NCI-H1694 (cell line): ENCODE measurements at regions not wholly inside any gene's neighbourhood (a gene's known extent, or its start where the extent isn't known, plus 50 kb on each side); places are given as distances from the start of the nearest gene placed in this dataset.

ENCODE experiments used
- DNase-seq: peaks from one replicate; lab custom pipeline; 2025; lab: John Stamatoyannopoulos, UW

DNA sequence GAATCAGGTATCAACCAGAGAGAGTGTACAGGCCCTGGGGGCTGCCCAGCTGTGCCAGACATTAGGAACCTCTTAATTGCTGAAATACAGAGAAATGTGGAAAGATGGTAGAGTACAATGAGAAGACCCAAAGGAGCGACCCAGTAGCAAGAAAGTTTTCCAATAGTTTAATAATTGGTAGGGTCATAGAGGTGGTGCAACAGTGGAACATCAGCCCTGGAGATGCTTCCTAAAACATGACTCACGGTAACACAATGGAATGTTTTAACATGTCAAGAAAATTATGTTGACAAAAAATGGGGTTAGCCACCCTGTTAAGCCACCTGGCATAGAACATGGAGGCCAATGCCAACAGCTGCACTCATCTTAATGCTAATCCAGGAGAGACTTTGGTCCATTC is 284.1 kb downstream of the ELAVL2 start:
- DNase-seq = no peak

DNA sequence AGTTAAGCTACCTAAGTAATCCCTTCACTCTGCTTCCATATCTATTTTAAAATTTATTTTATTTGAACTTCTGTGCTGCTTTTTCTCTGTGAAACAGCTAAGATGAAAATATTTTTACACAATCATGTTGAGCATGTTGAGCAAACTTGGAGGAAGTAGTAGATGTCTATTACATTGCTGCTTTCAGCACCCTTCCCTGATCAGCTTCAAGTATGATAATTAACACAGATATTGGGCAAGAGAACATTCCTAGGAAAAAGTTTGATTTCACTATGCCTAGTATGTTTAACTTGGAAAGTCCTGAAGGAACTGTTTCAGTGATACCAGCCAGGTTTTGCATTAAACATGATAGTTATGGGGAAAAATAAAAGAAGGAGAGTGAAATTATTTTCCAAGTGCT is 283.6 kb downstream of the ELAVL2 start:
- DNase-seq = no peak

DNA sequence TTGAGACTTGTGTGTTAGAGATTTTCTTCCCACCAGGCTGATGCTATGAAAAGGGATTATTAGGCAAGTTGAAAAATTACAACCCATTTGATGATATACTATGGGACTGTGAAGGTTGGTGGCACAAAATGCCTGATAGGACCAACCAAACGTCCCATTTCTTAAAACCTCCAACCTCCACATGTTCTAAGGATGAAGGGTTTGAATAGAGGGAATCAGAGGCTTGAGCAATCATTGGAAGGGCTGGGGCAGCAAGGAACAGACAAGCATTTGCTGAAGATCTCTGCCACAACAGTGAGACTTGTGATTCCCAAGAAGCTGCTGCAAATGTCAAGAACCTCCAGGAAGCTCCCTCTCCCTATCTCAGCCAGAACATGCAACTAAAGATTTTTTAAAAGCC is 283.1 kb downstream of the ELAVL2 start:
- no peak for DNase-seq

DNA sequence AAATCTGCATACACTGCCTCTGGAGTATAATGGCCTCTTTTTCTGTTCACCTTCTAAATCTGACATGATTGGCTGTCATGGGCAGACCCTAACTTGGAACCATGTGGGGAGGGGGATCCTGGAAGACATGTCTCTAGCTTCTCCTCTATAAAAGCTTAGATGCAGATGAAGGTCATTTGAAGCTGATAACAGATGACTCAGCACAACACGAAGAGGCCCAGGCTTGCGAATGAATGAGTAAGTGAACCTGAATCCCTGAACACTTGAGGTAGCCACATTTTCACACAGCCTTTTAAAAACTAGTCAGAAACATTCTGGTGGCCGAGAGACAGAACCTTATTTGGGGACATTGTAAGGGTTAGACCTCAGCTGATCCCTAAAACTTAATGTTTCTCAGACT is 282.6 kb downstream of the ELAVL2 start:
- DNase-seq = no peak

DNA sequence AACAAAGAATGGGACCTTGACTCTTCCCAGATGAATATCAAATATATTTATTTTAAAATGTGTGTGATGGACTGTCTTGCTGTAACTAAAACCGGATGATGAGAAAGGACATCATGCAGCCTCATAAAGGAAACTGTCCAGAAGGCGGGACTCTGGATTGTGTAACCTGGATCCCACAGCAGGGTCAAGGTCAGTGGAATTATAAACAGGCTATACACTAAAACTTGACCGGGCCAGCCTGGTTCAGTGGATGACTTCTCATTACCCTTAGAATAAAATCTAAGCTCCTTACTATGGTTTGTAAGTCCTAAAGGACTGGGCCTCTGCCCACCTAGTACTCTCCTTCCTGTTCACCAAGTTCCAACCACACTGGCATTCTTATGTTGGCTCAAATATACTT is 280.3 kb downstream of the ELAVL2 start:
- DNase-seq = no peak

DNA sequence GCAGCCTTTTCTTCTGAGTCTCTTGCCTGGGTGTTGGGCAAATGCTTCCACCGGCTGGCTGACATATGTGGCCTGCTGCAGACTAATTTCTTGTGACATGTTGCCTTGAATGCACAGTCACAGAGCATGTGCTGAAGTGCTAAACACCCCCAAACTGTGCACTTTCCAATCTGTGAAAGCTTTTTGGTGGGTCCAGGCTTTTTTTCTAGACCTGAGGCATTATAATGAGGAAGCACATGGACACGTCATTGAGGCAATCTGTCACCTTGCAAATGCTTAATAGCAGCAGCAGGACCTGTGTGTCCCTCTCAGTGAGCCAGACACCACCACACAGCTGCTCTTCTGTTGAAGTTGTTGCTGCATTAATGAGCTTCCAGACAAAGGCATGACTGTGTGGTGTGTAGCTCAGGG is 274.7 kb downstream of the ELAVL2 start:
- peak; percentile 84 for DNase-seq

DNA sequence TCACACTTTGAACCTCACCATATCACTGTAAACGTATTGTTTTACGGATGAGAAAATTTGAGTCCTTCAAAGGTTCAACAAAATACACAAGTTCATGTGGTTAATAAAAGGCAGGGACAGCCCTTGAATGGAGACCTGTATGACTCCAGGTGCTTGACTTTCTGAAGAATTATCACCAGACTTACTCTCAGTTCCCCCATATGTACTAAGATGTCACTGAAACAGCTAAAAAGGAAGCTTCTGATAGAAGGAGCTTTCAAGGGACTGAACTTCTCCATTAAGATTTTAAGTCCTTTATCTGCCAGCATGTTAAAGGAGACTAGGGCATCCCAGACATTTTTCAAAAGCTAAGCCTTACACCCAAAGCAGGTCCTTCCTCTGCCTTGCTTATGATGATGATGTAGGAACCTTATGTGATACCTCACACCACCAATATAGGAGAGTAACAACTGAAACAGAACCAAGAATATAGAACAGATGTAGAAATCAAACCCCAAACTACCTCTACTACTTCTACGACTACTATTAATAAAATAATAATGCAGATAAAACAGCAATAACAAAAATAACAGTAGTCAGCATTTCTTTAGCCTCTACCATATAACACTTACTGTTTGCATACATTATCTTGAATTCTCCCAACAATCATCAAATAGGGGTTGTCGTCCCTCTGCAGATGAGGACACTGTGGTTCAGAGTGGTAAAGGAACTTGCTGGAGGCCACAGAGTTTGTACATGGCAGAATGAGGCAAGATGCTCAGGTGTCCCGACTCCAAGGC is 273.9 kb downstream of the ELAVL2 start:
- DNase-seq = no peak

DNA sequence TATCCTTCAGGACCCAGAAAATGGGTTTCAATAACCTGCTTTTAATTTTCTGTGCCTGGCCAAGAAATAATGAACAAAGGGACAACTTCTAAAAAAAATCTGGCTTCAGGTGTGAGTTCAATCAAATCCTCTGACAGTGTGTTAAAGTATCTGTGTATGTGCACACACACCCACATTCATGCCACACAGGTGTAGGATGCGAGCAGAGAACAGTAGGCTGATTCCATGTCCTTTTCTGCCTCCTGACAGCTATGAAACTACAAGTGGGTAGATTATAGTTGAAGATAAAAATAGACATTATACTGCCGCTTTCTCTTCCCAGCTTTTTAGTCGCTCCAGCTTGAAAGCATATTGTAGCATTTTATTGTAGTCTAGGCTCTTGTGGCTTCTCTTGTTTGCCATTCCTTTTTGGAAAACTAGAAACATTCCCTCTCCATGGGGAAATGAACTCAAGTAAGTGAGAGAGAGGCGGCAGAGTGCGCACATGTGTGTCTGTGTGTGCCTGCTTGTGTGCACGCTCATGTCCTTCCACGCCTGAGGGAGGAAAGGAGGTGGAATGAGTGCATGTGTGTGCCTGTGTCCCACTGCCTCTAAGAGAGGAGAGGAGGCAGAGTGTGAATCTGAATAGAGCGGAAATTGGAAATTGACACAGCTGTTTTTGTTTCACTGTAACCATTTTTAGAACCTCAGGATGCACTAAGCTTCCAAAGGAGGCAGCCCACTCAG is 273.0 kb downstream of the ELAVL2 start:
- DNase-seq = no peak

DNA sequence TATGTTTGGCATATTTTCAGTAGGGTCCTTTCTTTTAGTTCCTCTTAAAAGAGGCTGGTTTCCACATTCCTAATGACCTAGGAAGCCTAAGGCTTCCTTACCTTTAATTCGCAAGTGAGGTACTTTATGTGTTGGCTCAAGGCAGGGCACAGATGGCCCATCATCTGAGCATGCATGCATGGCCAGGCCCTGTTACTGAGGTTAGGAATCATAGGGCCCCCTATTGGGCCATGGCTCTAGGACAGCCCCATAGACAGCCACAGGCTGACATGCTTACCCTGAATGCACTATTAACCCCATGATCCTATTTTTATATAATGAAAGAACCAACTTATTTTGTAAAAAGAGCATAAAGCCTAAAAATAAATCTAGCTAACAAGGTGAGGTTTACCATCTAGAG is 271.4 kb downstream of the ELAVL2 start:
- peak; percentile 35 for DNase-seq

DNA sequence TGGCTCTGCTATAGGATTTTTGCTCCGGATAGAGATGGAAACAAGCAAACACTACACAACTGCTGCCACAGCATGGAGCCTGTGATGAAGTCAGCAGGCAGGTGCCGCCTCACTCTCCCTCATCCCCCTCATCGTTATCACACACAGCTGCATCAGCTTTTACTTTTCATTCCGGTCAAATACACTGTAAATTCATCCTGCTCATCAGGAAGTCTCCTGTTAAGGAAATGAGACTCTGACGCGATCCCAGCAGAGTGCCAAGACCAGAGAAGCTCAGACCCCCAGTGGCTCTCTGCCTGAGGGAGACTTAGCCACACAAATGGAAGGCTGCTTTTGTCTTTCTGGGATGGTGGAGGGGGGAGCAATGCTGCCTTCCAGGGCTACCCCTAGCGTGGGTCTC is 270.2 kb downstream of the ELAVL2 start:
- DNase-seq = no peak

DNA sequence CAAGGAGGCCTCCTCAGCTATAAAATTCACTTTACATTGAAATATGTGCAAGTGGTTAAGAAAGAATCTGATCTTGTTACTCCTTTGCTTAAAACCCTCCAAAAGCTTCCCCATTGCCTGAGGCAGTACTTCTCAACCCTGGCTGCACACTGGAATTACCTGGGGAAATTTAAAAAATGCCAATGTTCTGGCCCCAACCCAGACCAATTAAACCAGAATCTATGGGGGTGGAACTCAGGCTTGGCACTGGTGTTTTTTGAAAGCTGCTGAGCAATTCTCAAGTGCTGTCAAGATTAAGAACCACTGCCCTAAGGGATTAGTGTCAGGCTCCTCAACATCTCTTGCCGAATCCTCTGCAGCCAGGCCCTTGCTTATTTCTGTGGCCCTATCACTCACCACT is 269.6 kb downstream of the ELAVL2 start:
- DNase-seq = no peak

DNA sequence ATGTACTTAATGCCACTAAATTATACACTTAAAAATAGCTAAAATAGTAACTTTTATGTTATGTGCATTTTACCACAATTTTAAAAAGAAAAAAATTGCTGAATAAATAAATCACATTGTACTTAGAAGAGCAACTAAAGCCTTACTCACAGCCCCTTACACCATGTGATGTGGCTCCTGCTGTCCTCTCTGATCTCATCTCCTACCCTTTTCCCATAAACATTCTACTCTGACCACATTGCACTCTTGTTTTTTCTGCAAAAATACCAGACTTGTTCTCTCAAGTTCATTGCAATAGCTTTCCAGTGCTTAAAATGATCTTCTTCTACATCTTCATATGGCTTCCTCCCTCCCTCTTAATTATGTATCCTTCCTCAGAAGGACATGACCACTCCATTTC is 268.4 kb downstream of the ELAVL2 start:
- DNase-seq = no peak

DNA sequence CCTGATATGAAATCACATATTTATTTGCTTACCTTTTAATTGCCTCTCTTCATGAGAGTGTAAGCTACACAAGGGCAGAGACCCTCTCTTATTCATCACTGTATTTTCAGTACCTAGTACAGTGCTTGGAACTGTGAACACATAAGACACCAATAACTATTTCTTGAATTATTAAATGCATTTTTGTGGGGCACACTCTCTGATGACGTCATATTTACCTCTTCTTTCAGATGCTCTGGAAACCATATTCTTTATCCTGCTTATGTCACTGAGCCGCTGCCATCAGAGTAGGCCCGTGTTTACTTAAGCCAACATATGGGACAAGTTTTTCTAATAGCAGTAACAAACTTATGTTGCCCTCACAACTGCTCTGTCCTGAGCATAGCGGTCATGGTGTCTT is 266.5 kb downstream of the ELAVL2 start:
- DNase-seq = no peak

DNA sequence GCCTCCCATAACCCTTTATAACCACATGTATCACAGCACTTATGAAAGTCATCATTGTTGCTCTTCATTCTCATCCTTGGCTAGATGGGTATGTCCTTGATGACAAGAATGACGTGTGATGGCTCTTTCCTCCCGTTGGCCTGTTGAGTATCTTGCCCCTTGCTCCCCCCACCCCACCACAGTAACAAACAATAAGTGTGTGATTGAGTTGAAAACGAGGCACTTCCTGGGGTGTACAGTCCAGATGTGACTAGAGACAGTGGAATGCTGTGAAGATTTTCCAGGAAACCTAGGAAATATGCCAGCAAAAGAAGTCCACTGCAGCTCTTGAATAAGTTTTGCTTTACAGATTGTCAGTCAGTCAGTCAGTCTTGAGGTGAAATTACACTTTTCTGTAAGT is 262.5 kb downstream of the ELAVL2 start:
- no peak for DNase-seq

DNA sequence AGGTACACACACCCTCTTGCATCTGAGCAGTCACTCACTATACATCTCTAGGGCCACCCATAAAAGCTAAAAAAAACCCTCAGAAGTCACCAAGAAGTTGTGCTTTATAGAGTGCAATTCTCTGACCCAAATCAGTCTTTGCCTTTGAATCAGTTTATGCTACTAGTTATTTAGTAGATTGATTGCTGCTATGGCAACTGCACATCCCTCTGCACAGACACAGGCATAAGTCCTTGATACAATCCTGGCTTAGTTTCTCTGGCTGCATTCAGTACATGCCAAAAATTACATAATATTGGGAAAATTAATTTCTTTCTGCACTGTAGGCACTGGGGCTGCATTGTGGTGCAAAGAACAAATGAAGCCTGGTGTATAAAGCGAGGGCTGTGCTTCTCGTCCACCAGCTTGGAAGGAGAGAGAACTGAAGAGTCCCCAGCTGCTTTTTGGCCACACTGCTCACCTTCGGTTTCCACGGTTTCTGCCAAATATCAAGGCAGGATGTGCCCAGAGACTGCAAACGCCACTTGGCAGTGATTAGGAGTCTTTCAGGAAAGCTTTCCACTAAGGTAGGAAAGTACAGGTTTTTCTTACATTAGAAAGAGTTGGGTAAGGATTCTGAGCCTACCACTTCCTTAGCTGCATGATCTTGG is 258.4 kb downstream of the ELAVL2 start:
- no peak for DNase-seq

DNA sequence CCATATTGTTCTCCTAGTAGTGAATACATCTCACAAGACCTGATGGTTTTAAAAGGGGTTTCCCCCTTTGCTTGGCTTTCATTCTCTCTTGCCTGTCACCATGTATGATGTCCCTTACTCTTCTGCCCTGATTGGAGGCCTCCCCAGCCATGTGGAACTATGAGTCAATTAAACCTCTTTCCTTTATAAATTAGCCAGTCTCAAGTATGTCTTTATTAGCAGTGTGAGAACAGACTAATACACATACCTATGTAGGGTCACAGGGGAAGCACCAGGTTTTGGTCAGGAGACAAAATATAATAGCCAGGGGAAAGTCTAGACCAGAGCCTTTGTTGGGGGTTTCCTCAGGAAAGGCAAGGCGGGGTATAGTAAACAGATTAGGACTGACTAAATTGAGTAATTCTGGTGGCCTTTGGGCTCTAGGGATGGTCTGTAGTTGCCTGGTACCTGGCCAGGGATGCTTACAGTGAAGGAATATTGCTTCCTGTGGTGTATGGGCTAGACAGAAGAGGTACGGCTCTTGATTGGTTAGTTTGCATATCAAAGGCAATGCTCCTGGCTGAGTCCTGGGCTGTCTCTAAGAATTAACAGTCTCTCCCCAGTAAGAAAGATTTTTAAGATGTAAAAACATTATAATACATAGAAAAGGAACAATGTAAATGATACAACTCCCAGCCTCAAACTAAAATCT is 254.5 kb downstream of the ELAVL2 start:
- DNase-seq = no peak

DNA sequence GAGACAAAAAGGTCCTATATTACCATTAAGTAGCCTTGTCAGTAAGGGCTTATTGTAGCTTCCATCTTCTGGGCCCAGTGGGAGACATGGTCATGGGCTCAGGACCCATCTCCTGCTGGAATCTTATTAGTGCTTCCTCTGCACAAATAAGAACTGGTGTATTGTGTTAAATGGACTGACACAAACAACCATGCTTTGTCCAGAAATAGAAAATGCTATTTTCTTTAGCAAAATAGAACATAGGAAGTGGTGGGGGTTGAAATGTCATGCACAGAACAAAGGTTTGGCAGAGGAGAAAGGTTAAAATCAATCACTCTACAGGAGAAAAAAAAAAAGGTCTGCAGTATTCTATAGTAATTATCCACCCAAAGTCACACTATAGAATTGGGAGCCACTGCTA is 252.2 kb downstream of the ELAVL2 start:
- DNase-seq = no peak

DNA sequence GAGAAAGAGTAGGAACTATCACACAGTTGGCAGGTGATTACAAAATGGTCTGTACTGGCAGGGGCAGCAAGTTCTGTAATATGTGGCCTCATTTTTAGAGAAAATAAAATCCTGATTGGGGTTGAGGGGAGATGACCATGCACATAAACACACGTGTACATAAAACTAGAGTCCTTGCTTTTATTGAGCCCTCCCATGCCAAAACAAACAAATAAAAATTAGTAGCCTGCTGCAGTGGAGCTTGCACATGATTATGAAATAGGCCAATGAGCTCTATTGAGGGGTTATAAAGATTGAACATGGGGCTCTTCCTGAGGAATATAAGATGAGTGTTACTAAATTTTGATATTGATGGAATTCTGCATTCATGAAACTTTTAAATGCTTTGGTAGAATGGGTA is 248.4 kb downstream of the ELAVL2 start:
- no peak for DNase-seq

DNA sequence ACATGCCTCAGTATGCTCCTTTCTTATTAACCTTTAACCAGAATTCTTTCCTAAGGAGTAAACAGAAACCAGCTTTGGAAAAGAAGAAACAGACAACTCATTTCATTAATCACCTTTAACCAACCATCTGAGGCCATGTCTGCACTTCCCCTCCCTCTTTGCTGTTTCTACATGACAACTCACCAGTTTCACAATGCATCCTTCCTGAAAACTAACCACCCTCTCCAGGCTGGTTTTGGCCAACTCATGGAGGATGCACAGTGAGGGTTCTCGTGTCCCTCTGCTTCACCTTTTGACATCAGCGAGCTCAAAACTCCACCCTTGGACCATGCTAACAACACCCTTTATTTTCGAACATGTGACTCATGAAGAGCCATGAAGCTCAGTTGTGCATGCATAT is 244.1 kb downstream of the ELAVL2 start:
- no peak for DNase-seq

DNA sequence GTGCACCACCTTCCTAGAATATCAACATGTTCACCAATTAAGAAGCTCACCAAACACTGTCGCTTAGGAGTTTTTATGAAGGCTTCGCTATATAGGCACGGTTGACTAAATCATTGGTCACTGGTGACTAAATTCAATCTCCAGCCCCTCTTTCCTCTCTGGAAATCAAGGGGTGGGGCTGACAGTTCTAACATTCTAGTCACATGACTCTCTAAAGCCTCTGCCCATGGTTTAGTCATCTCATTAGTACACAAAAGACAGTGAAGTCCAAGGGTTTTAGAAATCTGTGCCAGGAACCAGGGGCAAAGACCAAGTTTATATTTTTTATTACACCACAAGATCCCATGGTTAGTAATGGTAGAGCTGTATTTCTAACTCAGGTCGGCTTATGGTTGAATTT is 243.2 kb downstream of the ELAVL2 start:
- DNase-seq = no peak

DNA sequence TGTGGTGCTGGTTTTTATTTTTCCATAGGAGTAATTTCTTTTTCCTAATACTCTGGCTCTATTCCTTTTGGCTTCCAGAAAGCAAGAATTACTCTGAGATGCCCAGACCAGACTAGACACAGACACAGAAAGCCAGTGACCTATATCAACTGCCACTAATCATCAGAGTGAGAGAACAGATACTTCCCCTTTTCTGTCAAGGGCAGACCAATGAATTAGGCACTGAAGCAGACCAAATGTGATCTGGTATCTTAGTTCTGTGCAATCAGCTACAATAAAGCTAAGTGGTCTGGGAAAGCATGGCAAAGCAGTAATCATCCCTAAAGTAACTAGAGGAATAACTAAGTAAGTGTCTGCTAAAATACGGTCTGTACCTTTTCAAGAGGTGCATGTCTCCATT is 239.1 kb downstream of the ELAVL2 start:
- DNase-seq = no peak

DNA sequence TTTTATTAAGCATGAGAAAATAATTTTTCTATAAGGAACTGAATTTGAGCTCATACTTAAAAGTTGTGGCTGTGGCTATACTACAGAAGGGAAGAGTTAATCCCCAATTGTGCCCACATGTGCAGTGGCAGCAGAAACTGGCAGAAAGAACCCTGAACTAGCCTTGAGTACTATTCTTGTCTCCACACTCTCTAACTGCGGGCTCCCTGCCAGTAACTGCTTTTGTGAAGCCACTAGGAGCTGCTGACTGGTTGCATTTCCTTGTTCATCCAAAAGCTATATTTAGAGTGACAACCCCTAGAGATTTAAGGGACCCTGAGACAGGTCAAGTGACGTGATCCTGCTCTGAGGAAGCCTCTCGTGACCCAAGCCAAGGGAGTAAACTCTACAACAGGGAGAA is 238.6 kb downstream of the ELAVL2 start:
- DNase-seq = no peak

DNA sequence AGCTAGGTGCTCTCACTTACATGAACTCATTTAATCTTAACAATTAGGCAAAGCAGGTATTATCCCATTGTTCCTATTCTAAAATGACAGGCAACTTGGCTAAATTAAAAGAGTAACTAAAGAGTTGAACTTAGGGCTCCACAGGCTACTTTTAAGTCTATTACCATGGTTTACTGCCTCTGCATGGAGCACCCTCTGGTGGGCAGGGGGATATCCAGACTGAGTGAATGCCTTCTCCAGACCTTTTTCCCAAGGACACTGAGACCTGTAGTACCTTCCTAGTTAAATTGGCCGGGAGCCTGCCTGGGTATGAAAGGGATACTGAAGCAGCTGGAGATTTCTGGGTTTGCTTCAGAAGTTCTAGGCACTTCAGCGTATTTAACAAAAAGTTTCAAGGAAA is 238.1 kb downstream of the ELAVL2 start:
- no peak for DNase-seq
